ENCODE measurements at regions not wholly inside any gene's neighbourhood (a gene's known extent, or its start where the extent isn't known, plus 50 kb on each side); places are given as distances from the start of the nearest gene placed in this dataset.

DNA sequence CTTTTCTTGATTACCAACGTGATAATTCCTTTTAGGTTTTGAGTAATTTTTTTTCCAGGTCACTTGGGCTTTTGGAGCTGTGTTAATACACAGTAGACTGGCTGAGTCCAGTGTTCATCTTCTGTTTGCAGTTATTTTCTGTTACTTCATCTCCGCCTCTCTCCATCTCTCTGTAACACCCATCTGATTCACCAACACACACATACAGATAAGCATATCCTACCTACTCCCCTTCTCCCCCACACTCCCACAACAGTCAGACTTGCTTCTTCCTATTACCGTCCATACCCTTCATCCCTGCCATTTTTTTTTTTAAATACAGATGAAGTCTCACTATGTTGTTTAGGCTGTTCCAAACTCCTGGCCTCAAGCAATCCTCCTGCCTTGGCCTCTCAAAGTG is 72.7 kb upstream of the MANSC4 start:
- Histone ChIP-seq H3K27ac (ENCODE audit: low read depth, low read length, poor library complexity, severe bottlenecking) (no peak overlapping the region), H3K9ac (ENCODE audit: low read length) (no peak overlapping the region), H4K20me1 (ENCODE audit: insufficient read depth, low read length) (no peaks in the 10 kb centered on the region), H3K27me3 (ENCODE audit: insufficient read depth, low read length) (no peaks in the 10 kb centered on the region), H3F3A (ENCODE audit: insufficient read depth, low read length) (no peaks in the 10 kb centered on the region), H3K4me3 (ENCODE audit: low read depth, low read length, poor library complexity, severe bottlenecking) (no peak overlapping the region), H3K4me1 (ENCODE audit: insufficient read depth, low read length, severe bottlenecking) (no peaks in the 10 kb centered on the region), H3K4me2 (ENCODE audit: low read length) (no peak overlapping the region), H3K79me2 (ENCODE audit: insufficient read depth, low read length) (no peaks in the 10 kb centered on the region), H3K9me2 (ENCODE audit: low read depth, low read length) (no peaks in the 10 kb centered on the region), H3K36me3 (ENCODE audit: insufficient read depth, low read length) (no peaks in the 10 kb centered on the region), H2AFZ (ENCODE audit: low read length) (no peak overlapping the region), H3K9me3 (ENCODE audit: low read length) (peaks cover under 1% of the 10 kb centered on the region)
- no peak for TF ChIP-seq EZH2 (IDR thresholded peaks at IDR 0.05; ENCODE audit: borderline replicate concordance, low read length)
- TF ChIP-seq, protein P1, sequence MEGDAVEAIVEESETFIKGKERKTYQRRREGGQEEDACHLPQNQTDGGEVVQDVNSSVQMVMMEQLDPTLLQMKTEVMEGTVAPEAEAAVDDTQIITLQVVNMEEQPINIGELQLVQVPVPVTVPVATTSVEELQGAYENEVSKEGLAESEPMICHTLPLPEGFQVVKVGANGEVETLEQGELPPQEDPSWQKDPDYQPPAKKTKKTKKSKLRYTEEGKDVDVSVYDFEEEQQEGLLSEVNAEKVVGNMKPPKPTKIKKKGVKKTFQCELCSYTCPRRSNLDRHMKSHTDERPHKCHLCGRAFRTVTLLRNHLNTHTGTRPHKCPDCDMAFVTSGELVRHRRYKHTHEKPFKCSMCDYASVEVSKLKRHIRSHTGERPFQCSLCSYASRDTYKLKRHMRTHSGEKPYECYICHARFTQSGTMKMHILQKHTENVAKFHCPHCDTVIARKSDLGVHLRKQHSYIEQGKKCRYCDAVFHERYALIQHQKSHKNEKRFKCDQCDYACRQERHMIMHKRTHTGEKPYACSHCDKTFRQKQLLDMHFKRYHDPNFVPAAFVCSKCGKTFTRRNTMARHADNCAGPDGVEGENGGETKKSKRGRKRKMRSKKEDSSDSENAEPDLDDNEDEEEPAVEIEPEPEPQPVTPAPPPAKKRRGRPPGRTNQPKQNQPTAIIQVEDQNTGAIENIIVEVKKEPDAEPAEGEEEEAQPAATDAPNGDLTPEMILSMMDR (IDR thresholded peaks at IDR 0.05; ENCODE audit: low read length), result no peak
